Neuron (in vitro differentiated cells): ENCODE measurements at regions not wholly inside any gene's neighbourhood (a gene's known extent, or its start where the extent isn't known, plus 50 kb on each side); places are given as distances from the start of the nearest gene placed in this dataset.

Experiments used
- H2AFZ ChIP-seq: one replicate; pipeline ENCODE4 v1.6.1; 2013; ENCODE audit warnings: low read depth, mild to moderate bottlenecking, inconsistent platforms, low read length, moderate library complexity
- H3K27me3 ChIP-seq: one replicate; pipeline ENCODE4 v1.6.1; 2013; ENCODE audit warnings: low read length; ENCODE audit not compliant: insufficient read depth
- H3K36me3 ChIP-seq: one replicate; pipeline ENCODE4 v1.6.1; 2013; ENCODE audit warnings: low read length; ENCODE audit not compliant: insufficient read depth
- H3K4me1 ChIP-seq: one replicate; pipeline ENCODE4 v1.6.1; 2013; ENCODE audit warnings: low read length; ENCODE audit not compliant: insufficient read depth
- H3K4me3 ChIP-seq: 2 replicates; pipeline ENCODE4 v1.5.1; 2013; ENCODE audit warnings: mild to moderate bottlenecking, low read length, moderate library complexity
- H3K9me3 ChIP-seq: one replicate; pipeline ENCODE4 v1.6.1; 2013; ENCODE audit warnings: low read length

GRCh38 chr11:13225038-13226001 is 52.3 kb upstream of the BMAL1 start:
- H2AFZ ChIP-seq = no peak overlapping the region
- peaks cover 27% of the 10 kb centered on the region for H3K4me1 ChIP-seq
- no peaks in the 10 kb centered on the region for H3K9me3 ChIP-seq
- H3K36me3 ChIP-seq = no peaks in the 10 kb centered on the region
- H3K27me3 ChIP-seq = no peaks in the 10 kb centered on the region
- no peak overlapping the region for H3K4me3 ChIP-seq

- H3K9me3 ChIP-seq = no peaks in the 10 kb centered on the region
- peaks cover 20% of the 10 kb centered on the region for H3K4me1 ChIP-seq
- H3K27me3 ChIP-seq = no peaks in the 10 kb centered on the region
- no peak overlapping the region for H3K4me3 ChIP-seq
- H3K36me3 ChIP-seq = no peaks in the 10 kb centered on the region
- H2AFZ ChIP-seq = no peak overlapping the region
These were observed 49.8 kb upstream of the BMAL1 start for GRCh38 chr11:13227676-13228255.
